OCI-LY3 (cell line): ENCODE measurements at regions not wholly inside any gene's neighbourhood (a gene's known extent, or its start where the extent isn't known, plus 50 kb on each side); places are given as distances from the start of the nearest gene placed in this dataset.

Source experiments
- H2AFZ ChIP-seq: fragments of 200-600, 300-600 bp; shearing (Covaris generic); 2 replicates; pipeline ENCODE4 v1.6.0; 2014; ENCODE audit warnings: antibody characterized with exemption, low read depth, low read length
- H3K27ac ChIP-seq: fragments of 200-600, 300-600 bp; sonication (generic); 2 replicates; pipeline ENCODE4 v1.5.1; 2014; ENCODE audit warnings: mild to moderate bottlenecking, low read length, moderate library complexity, mixed read lengths
- H3K27me3 ChIP-seq: fragments of 200-600, 300-600 bp; sonication (generic); 2 replicates; pipeline ENCODE4 v1.6.1; 2014; ENCODE audit warnings: low read depth, low read length, mixed read lengths
- H3K36me3 ChIP-seq: fragments of 200-600, 300-600 bp; sonication (generic); replicated peaks from 2 replicates; pipeline ENCODE3; 2014; ENCODE audit warnings: low read depth, low read length, mixed read lengths
- H3K4me1 ChIP-seq: fragments of 300-600, 200-600 bp; sonication (generic); 2 replicates; pipeline ENCODE4 v1.6.1; 2014; ENCODE audit warnings: low read length, mixed read lengths
- H3K4me2 ChIP-seq: fragments of 200-600, 300-600 bp; sonication (generic); 2 replicates; pipeline ENCODE4 v1.6.1; 2014; ENCODE audit warnings: low read length, mixed read lengths
- H3K4me3 ChIP-seq: fragments of 300-600, 200-600 bp; sonication (generic); 2 replicates; pipeline ENCODE4 v1.5.1; 2014; ENCODE audit warnings: antibody characterized with exemption, mild to moderate bottlenecking, low read length, moderate library complexity
- H3K79me2 ChIP-seq: fragments of 300-600, 200-600 bp; shearing (Covaris generic); 2 replicates; pipeline ENCODE4 v1.6.1; 2014; ENCODE audit warnings: mild to moderate bottlenecking, low read length, mixed read lengths
- H3K9ac ChIP-seq: fragments of 300-600, 200-600 bp; shearing (Covaris generic); 2 replicates; pipeline ENCODE4 v1.6.0; 2014; ENCODE audit warnings: mild to moderate bottlenecking, low read length, moderate library complexity
- H3K9me3 ChIP-seq: fragments of 200-600, 300-600 bp; shearing (Covaris generic); 2 replicates; pipeline ENCODE4 v1.6.1; 2014; ENCODE audit warnings: low read length, mixed read lengths; ENCODE audit not compliant: insufficient read depth
- H4K20me1 ChIP-seq: fragments of 200-600, 300-600 bp; sonication (generic); 2 replicates; pipeline ENCODE4 v1.6.1; 2016; ENCODE audit warnings: low read length, mixed read lengths; ENCODE audit not compliant: insufficient read depth
- CTCF ChIP-seq: fragments of 200-600, 300-600 bp; sonication (generic); IDR thresholded peaks from 2 replicates; pipeline ENCODE4 v1.5.1; 2014; ENCODE audit warnings: antibody characterized with exemption, low read length, low read depth
- EZH2phosphoT487 ChIP-seq: fragments of 200-600 bp; shearing (Covaris generic); IDR thresholded peaks from 2 replicates; pipeline ENCODE4 v1.6.1; 2018; ENCODE audit warnings: antibody characterized with exemption, mixed run types, low read depth

GRCh38 chr7:21253740-21254687, 173.9 kb upstream of the SP4 start:
- 0 out of 2 replicates have a peak overlapping the region, but pooled peaks have one; percentile 8 for H3K4me2 ChIP-seq
- H3K4me3 ChIP-seq = no peak overlapping the region
- H3K27me3 ChIP-seq = peaks cover 21% of the 10 kb centered on the region
- H3K9me3 ChIP-seq = no peaks in the 10 kb centered on the region
- no peaks in the 10 kb centered on the region for H3K79me2 ChIP-seq
- 0 out of 2 replicates have a peak, but pooled peaks cover 3% of the 10 kb centered on the region for H3K4me1 ChIP-seq
- H3K36me3 ChIP-seq = no peaks in the 10 kb centered on the region
- no peaks in the 10 kb centered on the region for H4K20me1 ChIP-seq
- H3K27ac ChIP-seq = no peak overlapping the region
- H3K9ac ChIP-seq = no peak overlapping the region
- TF ChIP-seq EZH2phosphoT487 = no peak
- TF ChIP-seq CTCF = peak; percentile 60
- H2AFZ ChIP-seq = no peak overlapping the region

GRCh38 chr7:21256310-21256877, 171.5 kb upstream of the SP4 start:
- H3K36me3 ChIP-seq = no peaks in the 10 kb centered on the region

GRCh38 chr7:21260939-21261338, 166.9 kb upstream of the SP4 start:
- no peak overlapping the region for H3K9ac ChIP-seq
- H3K4me1 ChIP-seq = peaks cover 10% of the 10 kb centered on the region
- H3K79me2 ChIP-seq = no peaks in the 10 kb centered on the region
- H3K4me3 ChIP-seq = no peak overlapping the region
- H3K27me3 ChIP-seq = no peaks in the 10 kb centered on the region
- no peak overlapping the region for H3K27ac ChIP-seq
- H3K4me2 ChIP-seq = no peak overlapping the region
- no peaks in the 10 kb centered on the region for H4K20me1 ChIP-seq
- no peak overlapping the region for H2AFZ ChIP-seq
- no peaks in the 10 kb centered on the region for H3K36me3 ChIP-seq
- TF ChIP-seq CTCF (no peak), EZH2phosphoT487 (no peak)
- no peaks in the 10 kb centered on the region for H3K9me3 ChIP-seq

More at GRCh38 chr7:21256310-21256877, 171.5 kb upstream of the SP4 start:
- Histone ChIP-seq H3K4me3 (no peak overlapping the region), H3K27ac (no peak overlapping the region), H2AFZ (no peak overlapping the region), H3K4me1 (peaks cover 3% of the 10 kb centered on the region; the same call in 1 of the 2 replicates), H3K9ac (no peak overlapping the region), H3K27me3 (peaks cover 20% of the 10 kb centered on the region), H4K20me1 (no peaks in the 10 kb centered on the region), H3K4me2 (no peak overlapping the region), H3K79me2 (no peaks in the 10 kb centered on the region), H3K9me3 (no peaks in the 10 kb centered on the region)
- TF ChIP-seq CTCF = peak; percentile 63
- no peak for TF ChIP-seq EZH2phosphoT487
